Esophagus squamous epithelium (tissue), 4 donors: ENCODE measurements at regions not wholly inside any gene's neighbourhood (a gene's known extent, or its start where the extent isn't known, plus 50 kb on each side); places are given as distances from the start of the nearest gene placed in this dataset.

Source experiments
- POLR2A ChIP-seq, 4 donors: fragments of 450-650 bp; IDR thresholded peaks; one replicate each; pipeline ENCODE4 v1.6.1; 2017; ENCODE audit warnings: antibody characterized with exemption in 4 of 4, mild to moderate bottlenecking in 4 of 4, moderate library complexity in 3 of 4
- TF ChIP-seq, protein P1 (sequence below), 6 experiments: fragments of 450-650 bp in 4 of 6; fragments of 200-600 bp in 2 of 6; sonication (generic) in 2 of 6; IDR thresholded peaks; one replicate each; pipeline ENCODE4 v1.5.1; 2016 to 2019; ENCODE audit warnings: antibody characterized with exemption in 6 of 6, mild to moderate bottlenecking in 4 of 6, moderate library complexity in 4 of 6

DNA sequence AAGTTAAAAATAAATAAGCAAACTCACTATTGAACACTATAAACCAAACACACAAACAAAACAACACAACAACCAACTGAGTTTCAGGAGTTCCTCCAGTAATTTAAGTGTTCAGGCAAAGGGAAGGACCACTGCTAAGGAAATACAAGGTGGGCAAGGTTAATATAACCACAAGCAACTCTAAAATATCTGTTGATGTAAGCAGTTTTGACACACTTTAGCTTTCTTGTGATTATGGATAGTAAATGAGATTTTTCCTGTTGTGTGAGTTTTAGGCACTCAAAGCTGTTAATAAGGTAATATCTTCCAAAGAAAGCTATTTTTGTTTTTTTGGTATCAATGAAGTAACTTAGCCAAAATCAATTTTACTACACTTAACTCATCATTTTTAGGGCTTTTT is 839.1 kb upstream of the FOXG1 start:
- TF ChIP-seq, protein P1, sequence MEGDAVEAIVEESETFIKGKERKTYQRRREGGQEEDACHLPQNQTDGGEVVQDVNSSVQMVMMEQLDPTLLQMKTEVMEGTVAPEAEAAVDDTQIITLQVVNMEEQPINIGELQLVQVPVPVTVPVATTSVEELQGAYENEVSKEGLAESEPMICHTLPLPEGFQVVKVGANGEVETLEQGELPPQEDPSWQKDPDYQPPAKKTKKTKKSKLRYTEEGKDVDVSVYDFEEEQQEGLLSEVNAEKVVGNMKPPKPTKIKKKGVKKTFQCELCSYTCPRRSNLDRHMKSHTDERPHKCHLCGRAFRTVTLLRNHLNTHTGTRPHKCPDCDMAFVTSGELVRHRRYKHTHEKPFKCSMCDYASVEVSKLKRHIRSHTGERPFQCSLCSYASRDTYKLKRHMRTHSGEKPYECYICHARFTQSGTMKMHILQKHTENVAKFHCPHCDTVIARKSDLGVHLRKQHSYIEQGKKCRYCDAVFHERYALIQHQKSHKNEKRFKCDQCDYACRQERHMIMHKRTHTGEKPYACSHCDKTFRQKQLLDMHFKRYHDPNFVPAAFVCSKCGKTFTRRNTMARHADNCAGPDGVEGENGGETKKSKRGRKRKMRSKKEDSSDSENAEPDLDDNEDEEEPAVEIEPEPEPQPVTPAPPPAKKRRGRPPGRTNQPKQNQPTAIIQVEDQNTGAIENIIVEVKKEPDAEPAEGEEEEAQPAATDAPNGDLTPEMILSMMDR (IDR thresholded peaks at IDR 0.05), result no peak
- TF ChIP-seq POLR2A (IDR thresholded peaks at IDR 0.05), result no peak
